ENCODE measurements at regions not wholly inside any gene's neighbourhood (a gene's known extent, or its start where the extent isn't known, plus 50 kb on each side); places are given as distances from the start of the nearest gene placed in this dataset.

- H3K79me2 ChIP-seq (replicated peaks; ENCODE audit: insufficient read depth): no peaks in the 10 kb centered on the region
- no peak overlapping the region for H3K4me3 Mint-ChIP-seq
- no peak for DNase-seq (ENCODE audit: low spot score)
- no peaks in the 10 kb centered on the region for H4K20me1 ChIP-seq (replicated peaks; ENCODE audit: insufficient read depth)
- no peaks in the 10 kb centered on the region for H3F3A ChIP-seq (replicated peaks; ENCODE audit: low read depth)
- no peaks in the 10 kb centered on the region; the same call in 2 of the 3 replicates for H3K9me3 Mint-ChIP-seq
- ATAC-seq: no peak
- H3K4me1 Mint-ChIP-seq: peaks cover 27% of the 10 kb centered on the region
- no peaks in the 10 kb centered on the region for H3K36me3 ChIP-seq (ENCODE audit: insufficient read depth)
- H3K27me3 ChIP-seq (ENCODE audit: insufficient read depth): no peaks in the 10 kb centered on the region
- H3K27ac Mint-ChIP-seq: no peak overlapping the region
- H3K4me2 ChIP-seq: no peak overlapping the region
- TF ChIP-seq ZNF331 (CRISPR knock-in tag; IDR thresholded peaks at IDR 0.05; ENCODE audit: low read depth) (no peak), ZNF462 (CRISPR knock-in tag; IDR thresholded peaks at IDR 0.05) (no peak)
- no peak overlapping the region for H2AFZ ChIP-seq
- no peak overlapping the region for H3K4me3 ChIP-seq
- no peak overlapping the region for H3K27ac ChIP-seq (ENCODE audit: low read depth)
- no peaks in the 10 kb centered on the region for H3K9me2 ChIP-seq (ENCODE audit: insufficient read depth)
- H3K27me3 Mint-ChIP-seq (ENCODE audit: insufficient read depth, low read depth, poor library complexity): peaks cover 20% of the 10 kb centered on the region
- peaks cover 4% of the 10 kb centered on the region; the same call in 1 of the 2 replicates for H3K4me1 ChIP-seq (ENCODE audit: insufficient read depth)
- H3K36me3 Mint-ChIP-seq (ENCODE audit: low read depth): no peaks in the 10 kb centered on the region
Measured at GRCh38 chr9:91042024-91042423, 240.4 kb downstream of the SYK start.

- Mint-ChIP-seq H3K9me3 (no peaks in the 10 kb centered on the region; the same call in 2 of the 3 replicates), H3K4me1 (peaks cover 22% of the 10 kb centered on the region), H3K27me3 (ENCODE audit: insufficient read depth, low read depth, poor library complexity) (peaks cover 16% of the 10 kb centered on the region)
- TF ChIP-seq ZNF462 (CRISPR knock-in tag; IDR thresholded peaks at IDR 0.05) (no peak), EZH2phosphoT487 (IDR thresholded peaks at IDR 0.05; ENCODE audit: unreplicated experiment) (no peak), ZNF331 (CRISPR knock-in tag; IDR thresholded peaks at IDR 0.05; ENCODE audit: low read depth) (no peak), ETS1 (IDR thresholded peaks at IDR 0.05) (no peak), EZH2 (IDR thresholded peaks at IDR 0.05; ENCODE audit: low read depth, unreplicated experiment) (no peak)
Measured at GRCh38 chr9:91042541-91042940, 240.9 kb downstream of the SYK start.

More at GRCh38 chr9:91042541-91042940, 240.9 kb downstream of the SYK start:
- H3K27me3 ChIP-seq (ENCODE audit: insufficient read depth): no peaks in the 10 kb centered on the region
- no peak overlapping the region for H3K27ac ChIP-seq (ENCODE audit: low read depth)
- H3K4me3 Mint-ChIP-seq: no peak overlapping the region
- no peaks in the 10 kb centered on the region for H3K36me3 ChIP-seq (ENCODE audit: insufficient read depth)
- H3K9me2 ChIP-seq (ENCODE audit: insufficient read depth): no peaks in the 10 kb centered on the region
- ATAC-seq (no peak), DNase-seq (ENCODE audit: low spot score) (no peak)
- H2AFZ ChIP-seq: no peak overlapping the region
- no peaks in the 10 kb centered on the region for H3K36me3 Mint-ChIP-seq (ENCODE audit: low read depth)
- peaks cover 3% of the 10 kb centered on the region; the same call in 1 of the 2 replicates for H3K4me1 ChIP-seq (ENCODE audit: insufficient read depth)
- H4K20me1 ChIP-seq (replicated peaks; ENCODE audit: insufficient read depth): no peaks in the 10 kb centered on the region
- H3K4me2 ChIP-seq: no peak overlapping the region
- H3K27ac Mint-ChIP-seq: no peak overlapping the region
- H3K4me3 ChIP-seq: no peak overlapping the region
- no peaks in the 10 kb centered on the region for H3F3A ChIP-seq (replicated peaks; ENCODE audit: low read depth)
- H3K79me2 ChIP-seq (replicated peaks; ENCODE audit: insufficient read depth): no peaks in the 10 kb centered on the region
